WTC11 (cell line): ENCODE measurements at regions not wholly inside any gene's neighbourhood (a gene's known extent, or its start where the extent isn't known, plus 50 kb on each side); places are given as distances from the start of the nearest gene placed in this dataset.

Source experiments
- ATAC-seq: fragments of 200-7000 bp; cut with Tn5 transposase; 2 replicates; pipeline ENCODE4 v1.10.0; 2021; ENCODE audit warnings: mild to moderate bottlenecking, moderate library complexity
- CTCF ChIA-PET: fragments of 300-600 bp; sonication (Branson Sonifier 250); formaldehyde crosslinking; loops from one replicate; lab custom pipeline; 2021; ENCODE audit warnings: antibody characterized with exemption; lab: Charles Lee
- POLR2A ChIA-PET: fragments of 350-600 bp; sonication (Branson Sonifier 250); formaldehyde crosslinking; loops from one replicate; lab custom pipeline; 2021; ENCODE audit warnings: antibody characterized with exemption; lab: Charles Lee
- DNase-seq: peaks from one replicate; pipeline ENCODE4 v3.0.0; 2021; ENCODE audit warnings: low spot score
- H3K27ac Mint-ChIP-seq: 2 replicates; pipeline ENCODE4 v1.8.0; 2021; ENCODE audit warnings: mixed read lengths
- H3K27me3 Mint-ChIP-seq: 2 replicates; pipeline ENCODE4 v1.8.0; 2021; ENCODE audit warnings: low read depth, mild to moderate bottlenecking, moderate library complexity, mixed read lengths
- H3K36me3 Mint-ChIP-seq: 2 replicates; pipeline ENCODE4 v1.8.0; 2021; ENCODE audit warnings: mixed read lengths
- H3K4me1 Mint-ChIP-seq: 2 replicates; pipeline ENCODE4 v1.8.0; 2022; ENCODE audit warnings: mixed read lengths
- H3K4me3 Mint-ChIP-seq: 2 replicates; pipeline ENCODE4 v1.8.0; 2021; ENCODE audit warnings: mild to moderate bottlenecking, moderate library complexity, mixed read lengths
- H3K9me3 Mint-ChIP-seq: 2 replicates; pipeline ENCODE4 v1.8.0; 2021; ENCODE audit warnings: mixed read lengths
- E2F4 ChIP-seq: sonication (generic); formaldehyde crosslinking; IDR thresholded peaks from 2 replicates; pipeline ENCODE4 v1.8.1; 2022; ENCODE audit warnings: low read depth, mild to moderate bottlenecking, moderate library complexity, missing genetic modification reagents, borderline replicate concordance
- FOXJ3 ChIP-seq: sonication (generic); formaldehyde crosslinking; IDR thresholded peaks from 2 replicates; pipeline ENCODE4 v1.9.0; 2021; ENCODE audit warnings: missing genetic modification reagents, mild to moderate bottlenecking, borderline replicate concordance
- HMGXB4 ChIP-seq: sonication (generic); formaldehyde crosslinking; IDR thresholded peaks from 2 replicates; pipeline ENCODE4 v1.8.1; 2023; ENCODE audit warnings: mild to moderate bottlenecking, moderate library complexity, missing genetic modification reagents
- JUN ChIP-seq: sonication (generic); formaldehyde crosslinking; IDR thresholded peaks from 2 replicates; pipeline ENCODE4 v1.8.0; 2023; ENCODE audit warnings: mild to moderate bottlenecking, missing genetic modification reagents
- MXD4 ChIP-seq: fragments of 250-450 bp; sonication (Bioruptor Pico); IDR thresholded peaks from 2 replicates; pipeline ENCODE4 v1.8.0; 2021; ENCODE audit warnings: mild to moderate bottlenecking, moderate library complexity, borderline replicate concordance
- RORB ChIP-seq: fragments of 250-450 bp; sonication (Bioruptor Pico); IDR thresholded peaks from 2 replicates; pipeline ENCODE4 v1.9.0; 2021; ENCODE audit warnings: mild to moderate bottlenecking
- TEAD1 ChIP-seq: sonication (generic); formaldehyde crosslinking; IDR thresholded peaks from 2 replicates; pipeline ENCODE4 v1.8.0; 2022; ENCODE audit warnings: mild to moderate bottlenecking, missing genetic modification reagents
- TP53 ChIP-seq: sonication (generic); formaldehyde crosslinking; IDR thresholded peaks from 2 replicates; pipeline ENCODE4 v1.8.1; 2023; ENCODE audit warnings: mild to moderate bottlenecking, missing genetic modification reagents
- ZNF263 ChIP-seq: sonication (generic); formaldehyde crosslinking; IDR thresholded peaks from 2 replicates; pipeline ENCODE4 v1.8.1; 2022; ENCODE audit warnings: low read depth, mild to moderate bottlenecking, moderate library complexity, missing genetic modification reagents
- TF ChIP-seq, protein P1 (sequence below): fragments of 250-450 bp; sonication (Bioruptor Pico); IDR thresholded peaks from 2 replicates; pipeline ENCODE4 v1.9.0; 2021; ENCODE audit warnings: mild to moderate bottlenecking
- TF ChIP-seq, protein P2 (sequence below): fragments of 250-450 bp; sonication (Bioruptor Pico); IDR thresholded peaks from 2 replicates; pipeline ENCODE4 v1.8.0; 2021; ENCODE audit warnings: mild to moderate bottlenecking
- TF ChIP-seq, protein P3 (sequence below): sonication (generic); formaldehyde crosslinking; IDR thresholded peaks from 2 replicates; pipeline ENCODE4 v1.8.1; 2023; ENCODE audit warnings: mild to moderate bottlenecking, missing genetic modification reagents, borderline replicate concordance

GRCh38 chrX:106392346-106392745 lies 219.4 kb upstream of the RADX start:
- no peak for TF ChIP-seq RORB (CRISPR knock-in tag)
- no peak for TF ChIP-seq MXD4 (CRISPR knock-in tag)
- TF ChIP-seq, protein P1, sequence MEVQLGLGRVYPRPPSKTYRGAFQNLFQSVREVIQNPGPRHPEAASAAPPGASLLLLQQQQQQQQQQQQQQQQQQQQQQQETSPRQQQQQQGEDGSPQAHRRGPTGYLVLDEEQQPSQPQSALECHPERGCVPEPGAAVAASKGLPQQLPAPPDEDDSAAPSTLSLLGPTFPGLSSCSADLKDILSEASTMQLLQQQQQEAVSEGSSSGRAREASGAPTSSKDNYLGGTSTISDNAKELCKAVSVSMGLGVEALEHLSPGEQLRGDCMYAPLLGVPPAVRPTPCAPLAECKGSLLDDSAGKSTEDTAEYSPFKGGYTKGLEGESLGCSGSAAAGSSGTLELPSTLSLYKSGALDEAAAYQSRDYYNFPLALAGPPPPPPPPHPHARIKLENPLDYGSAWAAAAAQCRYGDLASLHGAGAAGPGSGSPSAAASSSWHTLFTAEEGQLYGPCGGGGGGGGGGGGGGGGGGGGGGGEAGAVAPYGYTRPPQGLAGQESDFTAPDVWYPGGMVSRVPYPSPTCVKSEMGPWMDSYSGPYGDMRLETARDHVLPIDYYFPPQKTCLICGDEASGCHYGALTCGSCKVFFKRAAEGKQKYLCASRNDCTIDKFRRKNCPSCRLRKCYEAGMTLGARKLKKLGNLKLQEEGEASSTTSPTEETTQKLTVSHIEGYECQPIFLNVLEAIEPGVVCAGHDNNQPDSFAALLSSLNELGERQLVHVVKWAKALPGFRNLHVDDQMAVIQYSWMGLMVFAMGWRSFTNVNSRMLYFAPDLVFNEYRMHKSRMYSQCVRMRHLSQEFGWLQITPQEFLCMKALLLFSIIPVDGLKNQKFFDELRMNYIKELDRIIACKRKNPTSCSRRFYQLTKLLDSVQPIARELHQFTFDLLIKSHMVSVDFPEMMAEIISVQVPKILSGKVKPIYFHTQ, result no peak
- TF ChIP-seq, protein P2, sequence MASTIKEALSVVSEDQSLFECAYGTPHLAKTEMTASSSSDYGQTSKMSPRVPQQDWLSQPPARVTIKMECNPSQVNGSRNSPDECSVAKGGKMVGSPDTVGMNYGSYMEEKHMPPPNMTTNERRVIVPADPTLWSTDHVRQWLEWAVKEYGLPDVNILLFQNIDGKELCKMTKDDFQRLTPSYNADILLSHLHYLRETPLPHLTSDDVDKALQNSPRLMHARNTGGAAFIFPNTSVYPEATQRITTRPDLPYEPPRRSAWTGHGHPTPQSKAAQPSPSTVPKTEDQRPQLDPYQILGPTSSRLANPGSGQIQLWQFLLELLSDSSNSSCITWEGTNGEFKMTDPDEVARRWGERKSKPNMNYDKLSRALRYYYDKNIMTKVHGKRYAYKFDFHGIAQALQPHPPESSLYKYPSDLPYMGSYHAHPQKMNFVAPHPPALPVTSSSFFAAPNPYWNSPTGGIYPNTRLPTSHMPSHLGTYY (CRISPR knock-in tag), result no peak
- no peak for TF ChIP-seq TP53 (CRISPR knock-in tag)
- TF ChIP-seq, protein P3, sequence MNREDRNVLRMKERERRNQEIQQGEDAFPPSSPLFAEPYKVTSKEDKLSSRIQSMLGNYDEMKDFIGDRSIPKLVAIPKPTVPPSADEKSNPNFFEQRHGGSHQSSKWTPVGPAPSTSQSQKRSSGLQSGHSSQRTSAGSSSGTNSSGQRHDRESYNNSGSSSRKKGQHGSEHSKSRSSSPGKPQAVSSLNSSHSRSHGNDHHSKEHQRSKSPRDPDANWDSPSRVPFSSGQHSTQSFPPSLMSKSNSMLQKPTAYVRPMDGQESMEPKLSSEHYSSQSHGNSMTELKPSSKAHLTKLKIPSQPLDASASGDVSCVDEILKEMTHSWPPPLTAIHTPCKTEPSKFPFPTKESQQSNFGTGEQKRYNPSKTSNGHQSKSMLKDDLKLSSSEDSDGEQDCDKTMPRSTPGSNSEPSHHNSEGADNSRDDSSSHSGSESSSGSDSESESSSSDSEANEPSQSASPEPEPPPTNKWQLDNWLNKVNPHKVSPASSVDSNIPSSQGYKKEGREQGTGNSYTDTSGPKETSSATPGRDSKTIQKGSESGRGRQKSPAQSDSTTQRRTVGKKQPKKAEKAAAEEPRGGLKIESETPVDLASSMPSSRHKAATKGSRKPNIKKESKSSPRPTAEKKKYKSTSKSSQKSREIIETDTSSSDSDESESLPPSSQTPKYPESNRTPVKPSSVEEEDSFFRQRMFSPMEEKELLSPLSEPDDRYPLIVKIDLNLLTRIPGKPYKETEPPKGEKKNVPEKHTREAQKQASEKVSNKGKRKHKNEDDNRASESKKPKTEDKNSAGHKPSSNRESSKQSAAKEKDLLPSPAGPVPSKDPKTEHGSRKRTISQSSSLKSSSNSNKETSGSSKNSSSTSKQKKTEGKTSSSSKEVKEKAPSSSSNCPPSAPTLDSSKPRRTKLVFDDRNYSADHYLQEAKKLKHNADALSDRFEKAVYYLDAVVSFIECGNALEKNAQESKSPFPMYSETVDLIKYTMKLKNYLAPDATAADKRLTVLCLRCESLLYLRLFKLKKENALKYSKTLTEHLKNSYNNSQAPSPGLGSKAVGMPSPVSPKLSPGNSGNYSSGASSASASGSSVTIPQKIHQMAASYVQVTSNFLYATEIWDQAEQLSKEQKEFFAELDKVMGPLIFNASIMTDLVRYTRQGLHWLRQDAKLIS (CRISPR knock-in tag), result no peak
- no peak for TF ChIP-seq JUN (CRISPR knock-in tag)
- no peak for TF ChIP-seq TEAD1 (CRISPR knock-in tag)
- TF ChIP-seq E2F4 (CRISPR knock-in tag), result no peak
- no peak for TF ChIP-seq HMGXB4 (CRISPR knock-in tag)
- TF ChIP-seq ZNF263 (CRISPR knock-in tag), result no peak
- ChIA-PET POLR2A (no interaction called here), CTCF (interaction anchor here (0.7 to 1.8 kb wide), 2 partner anchors 358 to 436 kb away, joined by 3 to 6 read pairs; no protein-coding TSS in a partner anchor)
- DNase-seq (no peak), ATAC-seq (no peak)
- H3K4me3 Mint-ChIP-seq, result no peak overlapping the region
- H3K36me3 Mint-ChIP-seq, result no peaks in the 10 kb centered on the region
- H3K27ac Mint-ChIP-seq, result no peak overlapping the region
- H3K4me1 Mint-ChIP-seq, result peaks cover 3% of the 10 kb centered on the region; the same call in 1 of the 2 replicates
- H3K9me3 Mint-ChIP-seq, result no peaks in the 10 kb centered on the region
- no peaks in the 10 kb centered on the region for H3K27me3 Mint-ChIP-seq

DNA sequence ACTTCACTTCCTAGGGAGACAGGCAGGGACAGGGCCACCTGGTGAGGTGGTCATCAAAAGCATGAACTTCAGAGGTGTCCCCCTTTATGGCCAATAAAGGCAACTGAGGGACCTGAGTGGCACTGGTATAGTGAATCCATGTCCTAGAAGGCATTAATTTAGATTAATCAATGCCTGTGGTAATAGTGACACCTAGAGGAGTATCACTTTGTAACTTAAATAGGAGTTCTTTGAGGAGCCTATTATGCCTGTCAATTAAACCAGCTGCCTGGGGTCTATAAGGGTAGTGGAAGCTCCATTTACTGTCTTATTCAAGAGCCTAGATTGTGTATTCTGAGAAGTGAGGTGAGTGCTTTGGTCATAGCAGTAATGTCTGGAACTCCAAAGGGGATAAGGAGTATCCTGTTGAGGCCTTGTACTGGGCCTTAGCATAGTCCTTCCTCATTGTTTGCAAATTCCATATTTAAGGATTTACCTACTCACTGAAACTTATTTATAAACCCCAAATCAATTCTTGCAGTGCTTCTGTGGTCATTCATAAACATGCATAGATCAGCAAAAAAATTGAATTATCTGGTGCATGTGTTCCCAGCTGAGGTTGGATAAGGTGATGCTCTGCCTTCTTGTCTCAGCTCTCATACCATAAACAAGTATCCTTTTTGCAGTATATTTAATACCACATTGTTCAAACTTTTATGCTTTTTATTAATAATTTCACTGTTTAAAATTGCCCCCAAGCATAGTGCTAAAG lies 213.8 kb upstream of the RADX start:
- Mint-ChIP-seq H3K27me3 (no peaks in the 10 kb centered on the region), H3K4me3 (no peak overlapping the region), H3K4me1 (peaks cover 2% of the 10 kb centered on the region; the same call in 1 of the 2 replicates), H3K27ac (no peak overlapping the region), H3K36me3 (no peaks in the 10 kb centered on the region), H3K9me3 (no peaks in the 10 kb centered on the region)
- ChIA-PET POLR2A (no interaction called here), CTCF (interaction anchor here (1.0 to 1.1 kb wide), 4 partner anchors 9 to 522 kb away, joined by 3 to 7 read pairs (median 4); no protein-coding TSS in a partner anchor)
- TF ChIP-seq FOXJ3 (CRISPR knock-in tag), result no peak
- ATAC-seq (peak; percentile 76), DNase-seq (no peak)
